Natural killer cell treated with Interleukin-12 subunit alpha and Interleukin-12 subunit beta and Interleukin-15 and Interleukin-18, amount 100 ng/mL, for 72 hours (primary cell): ENCODE measurements at regions not wholly inside any gene's neighbourhood (a gene's known extent, or its start where the extent isn't known, plus 50 kb on each side); places are given as distances from the start of the nearest gene placed in this dataset.

ENCODE experiments used
- ATAC-seq, 2 donors: fragments of 150-1000 bp; cut with Tn5 transposase in 1 of 2; sonication (Bioruptor Pico), chemical (Tn5 transposase) in 1 of 2; 2 replicates each; pipeline ENCODE4 v1.10.0; 2021
- DNase-seq: peaks from one replicate; pipeline ENCODE4 v3.0.0; 2022; ENCODE audit warnings: low spot score
- H3K27ac Mint-ChIP-seq, 2 donors: 1 replicate in 1 of 2; 2 replicates in 1 of 2; pipeline ENCODE4 v1.8.0; 2022; ENCODE audit warnings: mixed read lengths in 2 of 2, mild to moderate bottlenecking in 1 of 2, moderate library complexity in 1 of 2
- H3K27me3 Mint-ChIP-seq, 2 donors: 1 replicate in 1 of 2; 2 replicates in 1 of 2; pipeline ENCODE4 v1.8.0; 2022; ENCODE audit warnings: mixed read lengths in 2 of 2
- H3K36me3 Mint-ChIP-seq: one replicate; pipeline ENCODE4 v1.8.0; 2022; ENCODE audit warnings: mixed read lengths
- H3K4me1 Mint-ChIP-seq, 2 donors: 1 replicate in 1 of 2; 2 replicates in 1 of 2; pipeline ENCODE4 v1.8.0; 2022; ENCODE audit warnings: low read depth in 2 of 2, mixed read lengths in 2 of 2, mild to moderate bottlenecking in 1 of 2
- H3K4me3 Mint-ChIP-seq: one replicate; pipeline ENCODE4 v1.8.0; 2022; ENCODE audit warnings: mixed read lengths
- H3K9me3 Mint-ChIP-seq: 2 replicates; pipeline ENCODE4 v1.8.0; 2022; ENCODE audit warnings: mixed read lengths

DNA sequence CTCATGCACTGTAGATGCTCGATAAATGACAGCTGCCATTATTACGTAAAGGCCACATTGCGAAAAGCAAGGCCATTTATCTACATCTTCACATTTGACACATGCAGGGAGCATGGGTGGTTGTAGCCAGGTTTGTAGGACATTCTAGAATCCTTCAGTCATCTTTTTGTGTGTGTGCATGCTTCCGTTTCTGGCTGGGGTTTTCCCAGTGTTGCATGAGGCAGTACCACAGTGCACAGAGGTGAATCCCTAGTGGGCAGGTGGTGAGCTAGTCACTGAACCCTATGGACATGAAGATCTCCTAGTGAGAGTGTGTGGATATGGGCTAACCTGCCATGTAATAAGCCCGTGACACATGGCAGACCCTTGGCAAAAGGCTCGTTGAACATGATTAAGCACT is 151.8 kb upstream of the SLC14A2 start:
- no peak for ATAC-seq
- peaks cover 6% of the 10 kb centered on the region for H3K9me3 Mint-ChIP-seq

DNA sequence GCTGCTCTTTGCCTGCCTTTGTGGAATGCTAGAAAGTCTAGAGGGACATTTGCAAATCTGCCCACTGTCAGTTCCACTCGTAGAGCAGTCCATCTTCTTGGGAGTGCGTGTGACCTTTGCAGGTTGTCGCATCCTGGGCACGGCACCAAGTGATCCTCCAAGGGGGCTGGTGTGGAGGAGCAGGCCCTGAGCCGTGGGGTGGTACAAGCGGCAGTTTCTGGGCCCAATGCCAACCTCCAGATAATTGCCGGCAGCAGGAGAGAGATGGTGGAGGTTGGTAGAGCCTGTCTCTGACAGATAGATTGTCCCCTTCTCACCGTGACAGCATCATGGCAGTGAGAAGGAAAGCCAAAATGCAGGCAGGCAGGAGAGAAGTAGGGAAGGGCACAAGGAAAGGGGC is 150.7 kb upstream of the SLC14A2 start:
- no peak for DNase-seq
- H3K27ac Mint-ChIP-seq, result no peak overlapping the region
- ATAC-seq, result no peak
- peaks cover 10% of the 10 kb centered on the region in 2 donors for H3K27me3 Mint-ChIP-seq
- H3K36me3 Mint-ChIP-seq, result no peaks in the 10 kb centered on the region
- H3K9me3 Mint-ChIP-seq, result peaks cover 6% of the 10 kb centered on the region
- no peaks in the 10 kb centered on the region for H3K4me1 Mint-ChIP-seq
- H3K4me3 Mint-ChIP-seq, result no peak overlapping the region

More for the DNA sequence above, 151.8 kb upstream of the SLC14A2 start:
- Mint-ChIP-seq H3K27ac (no peak overlapping the region), H3K4me3 (no peak overlapping the region), H3K36me3 (no peaks in the 10 kb centered on the region), H3K4me1 (no peaks in the 10 kb centered on the region), H3K27me3 (peaks cover 10% of the 10 kb centered on the region in 2 donors)
- DNase-seq, result no peak

DNA sequence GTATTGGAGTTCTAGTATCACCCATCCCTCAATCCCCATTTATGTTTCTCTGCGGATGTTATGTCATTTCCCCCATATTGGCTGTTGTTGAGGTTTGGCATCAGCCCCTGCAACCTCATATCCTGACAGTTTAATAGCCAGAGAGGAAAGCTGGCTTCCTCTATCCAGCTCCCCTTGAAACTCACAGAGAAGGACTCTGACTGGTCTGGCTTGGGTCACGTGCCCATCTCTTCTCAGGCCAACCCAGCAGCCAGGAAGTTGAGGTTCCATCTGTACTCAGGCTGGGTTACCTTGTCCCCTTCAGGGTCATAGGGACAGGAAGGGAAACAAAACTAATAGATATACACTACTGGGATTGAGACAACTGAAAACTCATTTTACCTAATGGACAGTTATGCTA is 148.0 kb upstream of the SLC14A2 start:
- H3K27me3 Mint-ChIP-seq, result peaks cover 10% of the 10 kb centered on the region in 2 donors
- no peak overlapping the region for H3K4me3 Mint-ChIP-seq
- no peaks in the 10 kb centered on the region for H3K36me3 Mint-ChIP-seq
- H3K4me1 Mint-ChIP-seq, result no peaks in the 10 kb centered on the region
- no peak overlapping the region for H3K27ac Mint-ChIP-seq
- peaks cover 6% of the 10 kb centered on the region for H3K9me3 Mint-ChIP-seq
- no peak for ATAC-seq
- no peak for DNase-seq

DNA sequence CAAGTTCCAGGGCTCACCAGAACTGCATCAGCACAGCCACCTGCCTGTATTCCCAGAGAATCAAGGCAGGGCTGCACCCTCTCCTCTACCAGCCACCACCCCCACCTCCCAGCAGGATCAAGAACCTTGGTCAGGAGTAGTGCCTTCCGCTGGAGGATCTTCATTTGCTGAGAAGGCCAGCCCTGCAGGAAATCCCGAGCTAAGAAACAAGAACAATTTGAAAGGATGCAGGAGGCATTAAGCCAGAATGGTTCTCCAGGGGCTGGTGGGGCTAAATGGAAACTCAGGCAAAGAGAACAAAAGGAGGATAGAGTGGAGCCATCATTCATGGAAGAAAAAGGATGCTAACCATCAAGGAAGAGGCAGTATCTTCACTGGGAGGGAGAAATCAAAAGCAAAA is 147.3 kb upstream of the SLC14A2 start:
- no peak for ATAC-seq
- no peak overlapping the region for H3K27ac Mint-ChIP-seq
- H3K9me3 Mint-ChIP-seq, result peaks cover 6% of the 10 kb centered on the region
- no peaks in the 10 kb centered on the region for H3K4me1 Mint-ChIP-seq
- H3K36me3 Mint-ChIP-seq, result no peaks in the 10 kb centered on the region
- H3K27me3 Mint-ChIP-seq, result peaks cover 10% of the 10 kb centered on the region in 2 donors
- DNase-seq, result no peak
- no peak overlapping the region for H3K4me3 Mint-ChIP-seq

DNA sequence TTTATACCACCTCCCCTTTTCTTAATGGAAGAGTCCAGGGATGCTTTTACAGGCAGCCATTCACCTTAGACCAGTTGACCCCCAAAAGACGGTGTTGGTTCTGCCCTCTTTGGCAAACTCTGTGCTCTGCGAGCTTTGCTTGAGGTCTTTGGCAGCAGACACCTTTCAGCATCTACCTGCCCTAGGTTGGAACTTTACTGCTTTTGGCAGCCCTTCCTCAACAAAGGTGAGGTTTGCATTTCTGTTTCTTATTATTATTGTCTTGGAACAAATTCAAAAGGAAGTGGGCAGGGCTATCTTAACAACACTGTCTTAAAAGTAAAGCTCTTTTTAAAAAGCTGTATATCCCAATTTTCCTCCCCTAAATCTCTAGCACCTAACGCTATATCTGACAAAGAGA is 136.4 kb upstream of the SLC14A2 start:
- H3K4me3 Mint-ChIP-seq, result no peak overlapping the region
- peaks cover 11 to 27% of the 10 kb centered on the region in 2 donors for H3K27me3 Mint-ChIP-seq
- H3K27ac Mint-ChIP-seq, result no peak overlapping the region
- DNase-seq (no peak), ATAC-seq (no peak)
- peaks cover 5% of the 10 kb centered on the region for H3K9me3 Mint-ChIP-seq
- no peaks in the 10 kb centered on the region for H3K4me1 Mint-ChIP-seq
- H3K36me3 Mint-ChIP-seq, result peaks cover 6% of the 10 kb centered on the region

DNA sequence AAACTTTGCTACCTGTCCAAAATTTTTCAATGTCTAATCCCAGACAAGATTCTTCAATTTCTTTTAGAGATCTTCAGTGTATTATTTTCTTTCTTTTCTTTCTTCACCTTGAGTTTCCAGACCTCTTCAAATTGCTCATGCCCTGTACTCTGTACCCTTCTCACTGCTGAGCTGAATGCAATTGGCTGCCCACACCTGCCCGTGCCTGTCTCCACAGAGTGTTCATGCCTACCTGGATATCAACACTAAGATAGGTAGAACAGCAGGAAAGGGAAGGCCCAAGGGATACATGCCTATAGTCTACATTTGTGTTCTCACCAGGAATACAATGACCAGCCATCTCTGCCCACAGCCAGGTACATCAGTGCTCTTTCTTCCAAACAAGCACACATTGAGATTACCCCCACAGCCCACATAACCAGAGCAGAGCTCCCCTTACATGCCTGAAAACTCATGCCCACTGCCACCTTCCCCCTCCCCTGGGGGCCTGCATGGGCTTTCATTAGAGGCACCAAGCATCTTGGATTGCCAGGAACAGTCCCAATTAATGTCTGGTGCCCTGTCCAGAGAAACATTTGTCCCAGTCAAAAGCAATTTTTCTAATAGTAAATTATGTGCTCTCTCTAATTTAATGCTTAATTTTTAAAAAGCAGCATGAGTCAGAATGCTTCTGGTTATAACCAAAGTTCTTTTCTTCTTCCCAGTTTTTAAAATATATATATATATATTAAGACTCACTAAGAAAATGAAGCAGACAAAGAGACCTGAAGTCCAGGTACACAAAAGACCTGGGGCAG is 134.9 kb upstream of the SLC14A2 start:
- DNase-seq (no peak), ATAC-seq (no peak)
- H3K36me3 Mint-ChIP-seq, result peaks cover 6% of the 10 kb centered on the region
- no peaks in the 10 kb centered on the region for H3K4me1 Mint-ChIP-seq
- H3K27ac Mint-ChIP-seq, result no peak overlapping the region
- H3K4me3 Mint-ChIP-seq, result no peak overlapping the region
- peaks cover 8% of the 10 kb centered on the region for H3K9me3 Mint-ChIP-seq
- H3K27me3 Mint-ChIP-seq, result peaks cover 11 to 30% of the 10 kb centered on the region in 2 donors

DNA sequence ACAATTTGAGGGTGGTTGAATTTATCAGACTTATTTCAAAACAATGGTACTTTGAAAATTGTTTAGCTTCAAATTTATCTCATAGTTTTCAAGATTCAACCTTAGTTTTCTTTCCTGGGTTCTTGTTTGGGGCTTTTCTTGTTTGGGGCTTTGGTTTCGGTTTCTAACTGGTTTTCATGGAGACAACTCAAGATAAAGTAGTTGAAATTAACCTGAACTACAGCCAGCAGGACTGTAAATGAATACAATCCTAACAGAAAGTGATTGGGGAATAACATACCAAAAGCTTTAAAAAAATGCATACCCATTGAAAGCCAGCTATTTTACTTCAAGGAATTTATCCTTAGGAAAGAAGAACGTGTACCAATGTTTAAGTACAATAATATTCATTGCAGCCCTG is 133.5 kb upstream of the SLC14A2 start:
- Mint-ChIP-seq H3K27ac (no peak overlapping the region), H3K27me3 (peaks cover 9 to 23% of the 10 kb centered on the region in 2 donors), H3K4me1 (no peaks in the 10 kb centered on the region), H3K36me3 (peaks cover under 1% of the 10 kb centered on the region), H3K4me3 (no peak overlapping the region), H3K9me3 (peaks cover 3% of the 10 kb centered on the region)
- DNase-seq, result no peak
- ATAC-seq, result no peak

DNA sequence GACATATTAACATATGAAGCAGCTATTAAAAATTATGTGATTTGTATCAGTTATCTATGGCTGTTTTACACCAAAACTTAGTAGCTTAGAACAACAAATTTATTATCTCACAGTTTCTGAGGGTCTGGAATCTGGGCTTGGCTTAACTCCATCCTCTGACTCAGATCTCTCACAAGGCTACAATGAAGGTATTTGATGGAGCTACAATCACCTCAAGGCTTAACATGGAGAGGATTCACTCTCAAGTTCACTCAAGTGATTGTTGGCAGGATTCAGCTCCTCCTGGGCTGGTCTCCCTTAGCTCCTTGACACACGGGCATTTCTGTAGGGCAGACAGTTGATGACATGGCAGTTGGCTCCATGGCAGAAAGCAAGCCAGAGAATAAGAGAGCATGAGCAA is 133.0 kb upstream of the SLC14A2 start:
- ATAC-seq (no peak), DNase-seq (no peak)
- Mint-ChIP-seq H3K4me1 (no peaks in the 10 kb centered on the region), H3K36me3 (no peaks in the 10 kb centered on the region), H3K9me3 (peaks cover 3% of the 10 kb centered on the region), H3K27ac (no peak overlapping the region), H3K27me3 (peaks cover 9 to 20% of the 10 kb centered on the region in 2 donors), H3K4me3 (no peak overlapping the region)

DNA sequence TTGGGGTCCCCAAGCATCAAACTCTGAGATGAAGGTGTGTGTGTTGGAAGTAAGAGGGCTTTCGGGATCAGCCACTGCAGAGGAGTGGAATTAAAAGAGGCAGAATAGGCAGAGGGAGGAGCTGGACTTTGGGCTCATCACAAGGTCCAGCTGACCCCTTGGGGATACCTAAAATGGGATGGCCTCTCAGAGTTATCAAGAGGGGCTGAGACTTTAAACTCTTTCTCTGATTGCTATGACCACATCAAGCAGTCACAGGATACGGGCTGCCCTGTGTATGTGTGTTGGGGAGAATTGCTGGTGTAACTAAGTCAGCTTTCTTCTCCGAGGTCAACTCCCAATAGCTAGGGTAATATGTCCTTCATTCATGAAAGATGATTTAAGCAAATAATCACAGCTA is 127.7 kb upstream of the SLC14A2 start:
- Mint-ChIP-seq H3K4me3 (no peak overlapping the region), H3K27me3 (peaks cover 5 to 14% of the 10 kb centered on the region in 2 donors), H3K27ac (no peak overlapping the region), H3K36me3 (no peaks in the 10 kb centered on the region), H3K9me3 (peaks cover 3% of the 10 kb centered on the region), H3K4me1 (no peaks in the 10 kb centered on the region)
- no peak for ATAC-seq
- DNase-seq, result no peak

DNA sequence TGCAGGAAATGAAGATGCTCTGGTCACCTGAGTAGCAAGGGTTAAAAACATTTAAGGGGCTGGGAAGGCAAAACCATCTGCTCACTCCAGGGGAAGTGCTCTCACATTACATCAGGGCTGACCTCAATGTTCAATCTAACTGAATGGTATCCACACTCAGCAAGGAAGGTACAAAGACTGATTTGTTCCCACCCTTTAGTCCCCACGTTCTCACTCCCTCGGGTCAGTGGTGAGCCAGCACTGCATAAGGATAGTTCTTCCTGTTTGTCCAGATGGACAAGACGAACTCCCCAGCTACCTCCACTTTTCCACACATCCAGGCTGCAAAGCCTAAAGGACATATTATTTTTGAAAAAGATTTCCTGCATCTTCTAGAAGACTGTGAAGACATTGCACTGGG is 126.6 kb upstream of the SLC14A2 start:
- H3K4me1 Mint-ChIP-seq, result no peaks in the 10 kb centered on the region
- ATAC-seq, result no peak
- no peak overlapping the region for H3K4me3 Mint-ChIP-seq
- DNase-seq, result no peak
- H3K27me3 Mint-ChIP-seq, result peaks cover 3 to 8% of the 10 kb centered on the region in 2 donors
- H3K9me3 Mint-ChIP-seq, result peaks cover 3% of the 10 kb centered on the region
- H3K36me3 Mint-ChIP-seq, result no peaks in the 10 kb centered on the region
- H3K27ac Mint-ChIP-seq, result no peak overlapping the region

DNA sequence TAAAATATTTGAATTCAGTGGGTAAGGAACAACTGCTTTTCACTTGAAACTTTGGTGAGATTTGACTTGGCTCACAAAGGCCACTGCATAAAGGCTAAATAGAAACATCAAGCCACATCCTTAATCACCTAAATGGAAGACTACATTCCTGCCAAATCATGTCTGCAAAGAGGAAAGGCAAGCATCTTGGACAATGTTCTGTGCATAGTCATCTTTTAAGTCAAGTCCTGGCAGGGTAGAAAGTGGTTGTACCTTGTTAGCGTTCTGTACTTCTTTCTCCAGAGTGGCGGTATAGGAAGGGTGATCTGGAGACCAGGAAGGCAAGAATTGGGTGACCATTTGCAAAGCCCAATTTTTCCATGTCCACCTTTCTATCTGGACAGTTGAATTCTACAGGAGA is 121.4 kb upstream of the SLC14A2 start:
- Mint-ChIP-seq H3K4me1 (no peaks in the 10 kb centered on the region), H3K36me3 (no peaks in the 10 kb centered on the region), H3K9me3 (no peaks in the 10 kb centered on the region), H3K4me3 (no peak overlapping the region), H3K27ac (no peak overlapping the region), H3K27me3 (peaks cover 5 to 7% of the 10 kb centered on the region in 2 donors)
- DNase-seq (no peak), ATAC-seq (no peak)

DNA sequence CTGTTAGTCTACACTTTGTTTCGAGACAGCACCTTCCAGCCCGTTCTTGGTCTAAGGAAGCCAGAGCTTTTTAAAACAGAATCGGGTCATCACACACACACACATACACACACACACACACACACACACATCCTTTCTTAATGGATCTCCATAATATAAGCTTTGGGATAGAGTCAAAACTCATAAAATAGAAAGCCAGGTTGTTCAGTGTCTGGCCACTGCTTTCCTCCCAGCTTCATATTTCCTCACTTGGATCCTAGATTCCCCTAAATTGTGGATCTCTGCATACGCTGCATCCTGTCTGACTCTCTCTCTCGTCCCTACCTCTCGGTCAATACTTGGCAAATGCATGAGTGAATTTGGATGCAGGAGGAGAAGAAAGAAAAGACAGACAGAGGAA is 120.5 kb upstream of the SLC14A2 start:
- Mint-ChIP-seq H3K4me1 (no peaks in the 10 kb centered on the region), H3K4me3 (no peak overlapping the region), H3K27me3 (peaks cover 5 to 7% of the 10 kb centered on the region in 2 donors), H3K36me3 (no peaks in the 10 kb centered on the region), H3K27ac (no peak overlapping the region), H3K9me3 (no peaks in the 10 kb centered on the region)
- ATAC-seq (no peak), DNase-seq (no peak)

DNA sequence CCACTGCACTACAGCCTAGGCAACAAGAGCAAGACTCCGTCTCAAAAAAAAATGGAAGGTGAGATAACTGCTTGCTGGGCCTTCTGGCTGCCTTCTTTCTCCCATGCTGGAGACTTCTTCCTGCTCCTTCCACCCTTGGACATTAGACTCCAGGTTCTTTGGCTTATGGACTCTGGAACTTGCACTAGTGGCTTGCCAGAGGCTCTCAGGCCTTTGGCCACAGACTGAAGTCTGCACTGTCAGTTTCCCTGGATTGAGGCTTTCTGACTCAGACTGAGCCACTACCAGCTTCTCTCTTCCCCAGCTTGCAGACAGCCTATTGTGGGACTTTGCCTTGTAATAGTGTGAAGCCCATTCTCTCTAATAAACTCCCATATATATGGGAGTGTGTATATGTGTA is 118.5 kb upstream of the SLC14A2 start:
- H3K4me1 Mint-ChIP-seq, result no peaks in the 10 kb centered on the region
- H3K36me3 Mint-ChIP-seq, result no peaks in the 10 kb centered on the region
- no peak overlapping the region for H3K4me3 Mint-ChIP-seq
- H3K27ac Mint-ChIP-seq, result no peak overlapping the region
- DNase-seq (no peak), ATAC-seq (no peak)
- no peaks in the 10 kb centered on the region for H3K9me3 Mint-ChIP-seq
- H3K27me3 Mint-ChIP-seq, result peaks cover 5 to 7% of the 10 kb centered on the region in 2 donors

DNA sequence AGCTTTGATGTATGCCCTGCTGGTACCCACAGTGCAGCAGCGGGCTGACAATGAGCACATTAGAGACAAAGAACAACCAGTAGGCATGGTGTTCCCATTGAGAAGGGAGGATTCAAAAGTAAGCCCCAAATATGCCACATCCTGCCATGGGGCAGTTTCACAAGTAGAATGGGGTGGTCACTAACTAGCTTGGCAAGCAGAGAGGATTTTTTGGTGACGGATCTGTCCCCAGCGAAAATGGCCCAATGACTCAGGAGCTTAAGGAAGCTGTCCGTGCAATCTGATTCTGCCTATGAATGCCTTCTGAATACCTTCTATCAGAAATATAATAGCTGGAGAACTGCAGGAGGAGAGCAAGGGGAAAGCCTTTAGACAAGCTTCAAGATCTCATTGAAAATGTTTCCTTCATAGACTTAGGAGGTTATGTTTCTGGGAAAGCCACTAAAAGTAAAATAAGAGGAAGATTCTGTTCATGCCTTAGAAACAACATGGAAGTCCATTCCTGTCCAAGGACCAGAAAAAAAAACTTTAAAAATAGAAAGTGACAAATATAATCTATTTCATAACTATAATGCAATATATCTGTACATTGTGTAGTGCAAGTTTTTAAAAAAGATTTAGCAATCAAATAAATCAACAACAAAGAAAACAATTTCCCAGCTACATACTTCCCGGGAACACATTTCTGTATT is 117.5 kb upstream of the SLC14A2 start:
- no peak overlapping the region for H3K4me3 Mint-ChIP-seq
- peaks cover 5 to 7% of the 10 kb centered on the region in 2 donors for H3K27me3 Mint-ChIP-seq
- H3K4me1 Mint-ChIP-seq, result no peaks in the 10 kb centered on the region
- no peaks in the 10 kb centered on the region for H3K36me3 Mint-ChIP-seq
- H3K9me3 Mint-ChIP-seq, result no peaks in the 10 kb centered on the region
- DNase-seq (no peak), ATAC-seq (no peak)
- no peak overlapping the region for H3K27ac Mint-ChIP-seq
